GM19238 (cell line): ENCODE measurements at regions not wholly inside any gene's neighbourhood (a gene's known extent, or its start where the extent isn't known, plus 50 kb on each side); places are given as distances from the start of the nearest gene placed in this dataset.
"Not testable (repeated sequence)": the region's sequence is repeated elsewhere in the genome, so short reads cannot be mapped to it uniquely, and the experiment has no call there.

ENCODE experiments used
- DNase-seq: peaks from one replicate; pipeline ENCODE4 v3.0.0; 2011; ENCODE audit warnings: low spot score; ENCODE audit not compliant: insufficient read length

- DNase-seq: no peak
These were observed 158.3 kb upstream of the CACNA1E start for GRCh38 chr1:181324797-181325616.

- not testable (repeated sequence) for DNase-seq
These were observed 157.6 kb upstream of the CACNA1E start for GRCh38 chr1:181325765-181326164.

GRCh38 chr1:181326348-181326747 lies 157.0 kb upstream of the CACNA1E start:
- DNase-seq: no peak

GRCh38 chr1:181327796-181328195 lies 155.5 kb upstream of the CACNA1E start:
- no peak for DNase-seq

- DNase-seq: no peak
These were observed 148.6 kb upstream of the CACNA1E start for GRCh38 chr1:181334724-181335123.

GRCh38 chr1:181335631-181336030 lies 147.7 kb upstream of the CACNA1E start:
- DNase-seq: no peak

GRCh38 chr1:181341026-181341632 lies 142.2 kb upstream of the CACNA1E start:
- DNase-seq: no peak

GRCh38 chr1:181344091-181344490 lies 139.2 kb upstream of the CACNA1E start:
- no peak for DNase-seq

GRCh38 chr1:181345146-181345545 lies 138.2 kb upstream of the CACNA1E start:
- DNase-seq: no peak

GRCh38 chr1:181347495-181348390 lies 135.6 kb upstream of the CACNA1E start:
- no peak for DNase-seq

GRCh38 chr1:181349512-181349911 lies 133.8 kb upstream of the CACNA1E start:
- DNase-seq: no peak

- no peak for DNase-seq
These were observed 133.2 kb upstream of the CACNA1E start for GRCh38 chr1:181350131-181350530.

- DNase-seq: no peak
These were observed 131.6 kb upstream of the CACNA1E start for GRCh38 chr1:181351740-181352139.

GRCh38 chr1:181352695-181353094 lies 130.6 kb upstream of the CACNA1E start:
- DNase-seq: no peak

- DNase-seq: no peak
These were observed 129.8 kb upstream of the CACNA1E start for GRCh38 chr1:181353526-181353925.

GRCh38 chr1:181354865-181355264 lies 128.5 kb upstream of the CACNA1E start:
- no peak for DNase-seq

- DNase-seq: no peak
These were observed 126.6 kb upstream of the CACNA1E start for GRCh38 chr1:181356505-181357340.

GRCh38 chr1:181359012-181359411 lies 124.3 kb upstream of the CACNA1E start:
- no peak for DNase-seq

- DNase-seq: no peak
These were observed 118.5 kb upstream of the CACNA1E start for GRCh38 chr1:181364801-181365200.

- no peak for DNase-seq
These were observed 116.4 kb upstream of the CACNA1E start for GRCh38 chr1:181366910-181367309.

GRCh38 chr1:181369416-181369815 lies 113.9 kb upstream of the CACNA1E start:
- no peak for DNase-seq
